ENCODE measurements at regions not wholly inside any gene's neighbourhood (a gene's known extent, or its start where the extent isn't known, plus 50 kb on each side); places are given as distances from the start of the nearest gene placed in this dataset.

- Histone ChIP-seq H3K9me3 (replicated peaks in 1 of 3) (no peaks in the 10 kb centered on the region), H3K27ac (no peak overlapping the region), H3K27me3 (no peaks in the 10 kb centered on the region), H3K4me3 (no peak overlapping the region), H3K4me1 (replicated peaks in 1 of 2) (no peaks in the 10 kb centered on the region), H3K36me3 (replicated peaks in 1 of 2) (no peaks in the 10 kb centered on the region)
- TF ChIP-seq POLR2A (IDR thresholded peaks at IDR 0.05) (no peak), CTCF (IDR thresholded peaks at IDR 0.05) (no peak)
- 88 to 92% (median 90%) methylated on average over 2 of the region's 2 CpGs for WGBS, 4 donors
- no peak for DNase-seq
- intact Hi-C loops (cut with DNase I), result no loop called here
Observed at GRCh38 chr11:26121466-26121865, 210.5 kb upstream of the ANO3 start.

DNA sequence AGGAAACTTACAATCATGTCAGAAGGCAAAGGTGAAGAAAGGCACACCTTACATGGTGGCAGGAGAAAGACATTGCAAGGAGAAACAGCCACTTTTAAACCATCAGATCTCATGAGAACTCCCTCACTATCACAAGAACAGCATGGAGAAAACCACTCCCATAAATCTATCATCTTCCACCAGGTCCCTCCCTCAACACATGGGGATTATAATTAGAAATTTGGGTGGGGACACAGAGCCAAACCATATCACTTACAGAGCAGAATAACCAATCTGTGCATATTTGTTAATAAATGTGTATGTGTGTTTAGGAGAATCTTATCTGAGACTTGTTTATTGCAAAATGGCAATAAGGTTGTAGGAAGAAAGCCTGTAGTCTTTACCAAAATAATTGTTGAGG lies 205.2 kb upstream of the ANO3 start:
- Histone ChIP-seq H3K36me3 (replicated peaks in 1 of 2) (no peaks in the 10 kb centered on the region), H3K27ac (no peak overlapping the region), H3K4me3 (no peak overlapping the region), H3K9me3 (replicated peaks in 1 of 3) (no peaks in the 10 kb centered on the region), H3K27me3 (no peaks in the 10 kb centered on the region), H3K4me1 (replicated peaks in 1 of 2) (no peaks in the 10 kb centered on the region)
- no peak for TF ChIP-seq POLR2A (IDR thresholded peaks at IDR 0.05)
- TF ChIP-seq CTCF (IDR thresholded peaks at IDR 0.05), result no peak
- intact Hi-C loops (cut with DNase I), result no loop called here
- no peak for DNase-seq

GRCh38 chr11:26127336-26127735 lies 204.6 kb upstream of the ANO3 start:
- no peaks in the 10 kb centered on the region for H3K36me3 ChIP-seq (replicated peaks in 1 of 2)
- no peaks in the 10 kb centered on the region for H3K27me3 ChIP-seq
- no peak for TF ChIP-seq CTCF (IDR thresholded peaks at IDR 0.05)
- no peak for DNase-seq
- no peak overlapping the region for H3K4me3 ChIP-seq
- H3K9me3 ChIP-seq (replicated peaks in 1 of 3), result no peaks in the 10 kb centered on the region
- H3K27ac ChIP-seq, result no peak overlapping the region
- intact Hi-C loops (cut with DNase I), result no loop called here
- H3K4me1 ChIP-seq (replicated peaks in 1 of 2), result no peaks in the 10 kb centered on the region

DNA sequence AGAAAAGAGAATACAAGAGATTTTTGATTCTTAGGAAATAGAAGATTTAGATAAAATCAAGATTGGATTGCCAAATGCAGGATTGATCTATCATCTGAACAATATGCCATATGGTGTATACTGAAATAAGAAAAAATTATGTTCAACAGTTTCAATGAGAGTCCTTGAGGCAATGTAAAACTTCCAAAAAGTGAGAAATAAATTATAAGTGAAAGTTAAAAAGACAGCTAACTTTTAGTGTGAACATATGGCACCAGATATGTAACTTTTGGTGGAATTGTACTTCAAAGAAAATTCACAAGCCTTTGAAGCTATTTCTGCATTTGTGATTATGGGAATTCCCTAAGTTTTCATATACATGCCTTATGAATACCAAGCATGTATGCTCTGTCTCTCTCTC lies 200.5 kb upstream of the ANO3 start:
- DNase-seq, result no peak
- intact Hi-C loops (cut with DNase I), result loop anchor here in 1 of 2 donors (10.0 kb wide), 1 partner anchor 147 kb away; no protein-coding TSS in a partner anchor
- H3K36me3 ChIP-seq (replicated peaks in 1 of 2), result no peaks in the 10 kb centered on the region
- no peaks in the 10 kb centered on the region for H3K4me1 ChIP-seq (replicated peaks in 1 of 2)
- H3K9me3 ChIP-seq (replicated peaks in 1 of 3), result no peaks in the 10 kb centered on the region
- no peaks in the 10 kb centered on the region for H3K27me3 ChIP-seq
- H3K4me3 ChIP-seq, result no peak overlapping the region
- TF ChIP-seq POLR2A (IDR thresholded peaks at IDR 0.05), result no peak
- no peak for TF ChIP-seq CTCF (IDR thresholded peaks at IDR 0.05)
- no peak overlapping the region for H3K27ac ChIP-seq

Data from adrenal gland (tissue), 9 donors.